Hypothalamus (tissue), 51 donors: ENCODE measurements at regions not wholly inside any gene's neighbourhood (a gene's known extent, or its start where the extent isn't known, plus 50 kb on each side); places are given as distances from the start of the nearest gene placed in this dataset.
A peak's percentile ranks its signal among the peaks of the same experiment; 100 is the strongest.

Source experiments
- DNase-seq, 51 donors: peaks; one replicate each; lab custom pipeline; 2025; lab: John Stamatoyannopoulos, UW

DNA sequence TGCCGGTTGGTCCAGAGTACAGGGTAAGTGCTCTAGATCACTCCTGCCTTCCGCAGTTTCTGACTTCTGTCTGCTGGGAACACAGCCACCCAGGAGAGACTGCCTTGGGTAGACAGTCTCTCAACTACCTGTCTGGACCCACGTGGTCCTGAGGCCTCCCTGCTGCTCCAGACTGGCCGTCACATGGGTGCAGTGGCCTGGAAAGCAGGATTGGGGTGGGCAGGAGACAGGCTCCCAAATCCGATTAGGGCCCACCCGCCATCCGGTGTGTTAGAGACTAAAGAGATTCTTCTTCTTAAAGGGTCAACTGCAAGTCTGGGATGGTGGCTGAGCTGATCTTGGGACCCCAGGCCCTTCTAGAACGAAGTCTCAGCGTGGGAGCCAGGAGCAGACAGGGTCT lies 105.5 kb downstream of the EBNA1BP2 start:
- no peak for DNase-seq

GRCh38 chr1:43065616-43066399 lies 106.3 kb downstream of the EBNA1BP2 start:
- no peak for DNase-seq

- DNase-seq, result no peak
Observed at GRCh38 chr1:43065191-43065590, 106.5 kb upstream of the SLC2A1 start.

DNA sequence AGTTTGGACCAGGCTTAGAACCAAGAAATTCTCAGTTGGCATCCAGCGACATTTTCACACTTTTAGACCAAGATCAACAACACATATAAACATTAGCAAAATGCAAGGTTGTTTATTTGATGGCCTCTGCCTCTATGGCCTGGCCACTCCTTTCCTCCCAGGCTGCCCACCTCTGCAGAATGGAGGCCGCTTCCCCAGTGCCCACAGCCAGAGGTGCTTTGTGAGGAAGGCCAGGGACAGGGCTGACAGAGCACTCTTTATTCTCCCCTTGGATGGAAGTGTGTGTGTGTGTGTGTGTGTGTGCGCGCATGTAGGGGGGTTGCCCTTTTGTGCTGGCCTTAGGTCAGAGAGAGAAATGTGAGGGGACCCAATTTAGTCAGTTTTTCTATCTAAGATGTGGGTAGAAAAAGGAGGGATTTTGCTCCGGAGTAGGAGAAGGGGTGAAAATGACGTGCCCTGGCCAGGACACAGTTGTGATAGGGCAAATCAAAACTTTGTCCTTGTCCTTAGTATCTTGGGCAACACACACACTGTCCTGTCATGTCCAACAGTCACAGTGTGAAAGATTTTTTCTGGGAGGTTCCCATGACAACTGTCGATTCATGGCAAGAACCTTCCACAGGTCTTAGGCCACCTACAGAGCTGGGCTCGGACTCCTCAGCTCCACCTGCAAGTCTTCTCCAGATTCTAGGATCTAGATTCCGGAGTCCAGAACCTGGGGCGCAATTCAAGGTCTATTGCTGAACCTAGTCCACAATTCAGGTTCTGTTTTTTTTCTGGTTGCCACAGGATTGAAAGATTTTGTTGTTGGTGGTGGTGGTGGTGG lies 104.9 kb upstream of the SLC2A1 start:
- no peak for DNase-seq

DNA sequence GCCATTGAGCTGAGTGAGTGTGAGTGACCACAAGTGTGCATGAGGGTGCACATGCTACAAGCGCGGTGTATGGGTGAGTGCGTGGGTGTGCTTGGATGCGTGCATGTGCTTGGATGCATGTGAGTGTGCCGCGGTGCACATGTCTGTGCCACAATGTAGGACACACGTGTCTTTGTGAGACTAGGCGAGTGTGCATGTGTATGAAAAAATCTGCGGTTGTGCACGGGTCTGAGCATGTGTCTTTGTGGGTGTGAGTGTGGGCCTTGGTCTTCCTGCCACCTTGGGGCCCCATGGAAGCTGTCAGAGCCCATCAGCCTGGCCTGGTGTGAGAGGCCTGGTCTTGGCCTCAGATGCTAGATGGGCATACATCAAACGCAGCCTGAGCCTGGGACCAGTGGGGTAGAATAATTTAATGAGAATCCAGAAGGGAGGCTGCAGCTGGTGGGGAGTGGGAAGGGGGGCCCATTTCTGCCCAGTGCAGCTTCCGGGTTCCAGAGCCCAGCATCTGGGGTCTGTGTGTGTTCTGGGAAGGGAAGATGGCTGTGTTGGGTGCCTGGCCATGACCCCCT lies 103.9 kb upstream of the SLC2A1 start:
- no peak for DNase-seq

DNA sequence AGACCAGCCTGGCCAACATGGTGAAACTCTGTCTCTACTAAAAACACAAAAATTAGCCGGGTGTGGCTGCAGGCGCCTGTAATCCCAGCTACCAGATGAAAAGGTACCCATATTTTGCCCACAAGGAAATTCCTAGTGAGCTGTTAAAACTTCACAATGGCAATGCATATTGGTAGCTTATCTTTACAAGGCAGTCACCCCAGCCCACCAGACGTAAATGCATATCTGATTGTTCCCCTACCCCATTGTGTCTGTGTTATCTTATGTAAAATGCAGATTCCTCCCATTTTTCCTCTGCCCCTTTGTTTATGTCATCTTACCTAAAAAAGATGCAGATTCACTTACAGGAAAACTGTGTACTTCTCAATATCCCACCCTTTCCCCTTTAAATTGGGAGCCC lies 103.1 kb upstream of the SLC2A1 start:
- no peak for DNase-seq

- no peak for DNase-seq
Observed at GRCh38 chr1:43059640-43060574, 101.2 kb upstream of the SLC2A1 start.

DNA sequence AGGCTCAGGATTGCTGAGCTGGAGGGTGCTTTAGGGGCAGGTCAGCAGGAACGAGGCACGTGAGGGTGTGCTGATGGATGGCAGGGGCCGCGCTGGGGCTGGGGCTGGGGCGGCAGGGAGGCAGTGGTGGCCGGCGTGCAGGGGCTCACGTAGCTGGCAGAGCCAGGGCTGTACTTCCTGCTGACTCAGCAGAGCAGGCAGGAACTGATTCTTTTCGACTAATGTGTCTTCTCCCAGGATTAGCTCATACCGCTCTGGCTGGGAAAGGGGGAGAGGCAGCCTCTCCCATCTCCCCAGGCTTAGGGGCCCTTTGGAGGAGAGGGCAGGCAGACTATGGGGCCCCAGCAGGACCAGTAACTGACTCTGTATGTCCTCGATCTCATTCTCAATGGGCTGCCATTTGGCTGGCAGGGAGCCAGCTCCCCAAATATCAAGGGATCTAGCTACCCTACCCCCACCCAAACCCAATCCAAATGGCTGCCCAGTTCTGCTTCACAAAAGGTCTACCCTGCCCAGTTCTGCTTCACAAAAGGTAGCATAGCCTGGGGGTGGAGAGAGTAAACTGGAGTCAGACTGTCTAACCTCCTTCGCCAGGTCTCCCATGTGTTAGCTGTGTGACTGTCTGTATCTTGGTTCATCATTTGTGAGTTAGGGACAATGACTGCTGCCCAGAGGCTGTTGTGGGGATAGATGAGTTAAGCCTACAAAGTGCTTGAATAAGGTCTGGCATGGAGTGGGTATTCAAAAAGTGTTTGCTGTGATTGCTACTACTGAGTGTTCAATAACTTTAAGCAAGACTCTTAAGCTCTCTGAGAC lies 100.1 kb upstream of the SLC2A1 start:
- DNase-seq, result peak in 3 of 51 donors; percentile 7 to 20 (median 12)

- no peak for DNase-seq
Observed at GRCh38 chr1:43058056-43058455, 99.4 kb upstream of the SLC2A1 start.

GRCh38 chr1:43057567-43057966 lies 98.9 kb upstream of the SLC2A1 start:
- no peak for DNase-seq

- DNase-seq, result no peak
Observed at GRCh38 chr1:43056981-43057391, 98.3 kb upstream of the SLC2A1 start.

DNA sequence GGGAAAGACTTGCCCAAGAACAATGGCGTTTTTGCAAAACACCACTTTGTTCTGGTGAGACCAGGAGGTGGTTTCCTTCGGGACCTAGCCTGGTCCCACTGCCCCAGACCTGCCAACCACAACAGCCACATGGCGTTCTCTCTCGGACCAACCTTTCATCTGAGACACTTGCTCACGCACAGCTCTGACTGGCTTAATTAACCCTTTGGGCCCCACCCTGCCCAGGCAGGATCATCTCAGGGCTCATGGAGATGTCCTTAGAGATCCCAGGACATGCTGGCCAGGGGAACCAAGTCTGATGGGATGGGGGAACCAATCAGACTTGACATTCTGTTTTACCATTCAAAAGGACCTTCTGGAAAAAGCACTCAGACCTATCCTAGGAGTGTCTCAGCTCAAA lies 97.8 kb upstream of the SLC2A1 start:
- DNase-seq, result no peak

GRCh38 chr1:43054961-43055360 lies 96.3 kb upstream of the SLC2A1 start:
- DNase-seq, result no peak

GRCh38 chr1:43052786-43053439 lies 94.2 kb upstream of the SLC2A1 start:
- no peak for DNase-seq

- no peak for DNase-seq
Observed at GRCh38 chr1:43052322-43052721, 93.7 kb upstream of the SLC2A1 start.

GRCh38 chr1:43049481-43049880 lies 90.8 kb upstream of the SLC2A1 start:
- no peak for DNase-seq

DNA sequence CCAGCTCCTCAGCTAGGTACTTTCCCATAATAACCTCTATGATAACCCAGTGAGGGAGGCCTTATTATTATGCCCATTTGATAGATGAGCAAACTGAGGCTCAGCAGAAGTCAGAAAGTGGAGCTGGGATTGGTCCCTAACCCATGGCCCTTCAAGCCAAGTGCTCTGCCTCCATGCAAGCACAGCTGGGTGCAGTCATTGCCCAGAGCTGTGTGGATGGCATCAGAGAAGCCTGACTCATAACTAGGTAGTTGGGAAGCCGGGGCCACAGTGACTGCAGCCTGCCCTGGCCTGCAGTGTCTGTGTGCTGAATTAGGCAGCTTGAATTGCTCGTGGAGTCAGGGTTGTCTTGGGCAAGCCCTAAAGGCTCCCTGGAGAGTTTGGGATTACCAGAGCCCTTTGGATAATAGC lies 89.9 kb upstream of the SLC2A1 start:
- DNase-seq, result no peak

DNA sequence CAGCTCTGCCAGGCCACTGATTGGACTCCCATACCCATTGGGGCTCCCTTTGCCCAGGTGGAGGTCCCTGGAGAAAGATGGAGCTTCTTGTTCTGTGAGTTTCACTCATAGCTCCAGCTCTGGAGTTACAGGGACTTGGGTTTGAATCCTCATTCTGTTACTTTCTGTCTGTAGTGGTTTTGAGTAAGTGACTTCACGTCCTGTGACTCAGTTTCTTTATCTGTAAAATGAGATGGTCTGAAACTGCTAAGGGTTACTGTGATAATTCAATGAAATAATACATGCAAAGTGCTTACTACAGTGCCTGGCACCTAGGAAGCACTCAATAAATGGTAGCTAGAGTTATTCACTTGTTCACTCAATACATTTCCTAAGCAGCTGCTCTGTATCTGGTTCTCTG lies 88.5 kb upstream of the SLC2A1 start:
- no peak for DNase-seq
